ENCODE measurements at regions not wholly inside any gene's neighbourhood (a gene's known extent, or its start where the extent isn't known, plus 50 kb on each side); places are given as distances from the start of the nearest gene placed in this dataset.
A peak's percentile ranks its signal among the peaks of the same experiment; 100 is the strongest.

DNA sequence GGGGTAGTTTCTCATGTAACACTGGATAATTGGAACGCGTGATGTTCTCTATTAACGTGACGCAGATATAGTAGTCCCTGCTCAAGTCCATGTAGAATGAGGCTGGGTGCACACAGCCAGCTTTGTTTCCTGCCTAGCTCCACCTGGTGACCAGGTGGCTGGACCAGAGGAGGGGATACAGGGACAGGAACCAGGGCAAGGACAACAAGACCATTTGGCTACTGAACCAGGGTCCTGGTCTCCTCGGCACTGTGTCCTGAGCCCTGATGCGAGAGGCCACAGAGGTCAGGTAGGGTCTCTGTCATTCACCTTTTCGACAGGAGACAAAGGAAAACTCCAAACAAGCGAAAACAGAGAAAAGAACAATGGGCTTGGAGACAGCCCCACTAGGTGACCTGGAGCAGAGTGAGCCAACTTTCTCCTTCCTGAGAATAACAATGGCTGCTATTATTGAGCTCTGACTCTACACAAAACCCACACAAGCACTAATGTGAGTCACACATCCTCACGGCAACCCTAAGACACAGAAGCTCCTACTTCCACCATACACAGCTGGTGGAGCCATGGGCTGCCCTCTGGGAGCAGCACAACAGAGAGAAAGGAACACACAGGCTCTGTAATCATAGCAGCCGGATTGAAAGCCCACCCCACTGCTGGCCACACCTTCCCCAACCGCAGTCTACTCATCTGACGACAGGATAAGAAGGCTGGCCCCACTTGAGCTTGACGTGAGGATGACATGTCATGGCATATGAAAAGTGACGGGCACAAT, 67.3 kb upstream of the TEX51 start:
- POLR2A ChIA-PET, result no interaction called here
- no peaks in the 10 kb centered on the region for H3K27me3 ChIP-seq (ENCODE audit: control insufficient read depth in 1 of 2, insufficient read depth in 2 of 2, low read length in 2 of 2)
- peaks cover 9% of the 10 kb centered on the region for H3K27me3 Mint-ChIP-seq
- CTCF ChIA-PET, result no interaction called here
- H3K36me3 Mint-ChIP-seq (ENCODE audit: low read depth), result no peaks in the 10 kb centered on the region
- H3K4me3 ChIP-seq (ENCODE audit: low read length), result no peak overlapping the region
- H3K36me3 ChIP-seq (ENCODE audit: insufficient read depth, low read length), result no peaks in the 10 kb centered on the region
- no peak overlapping the region for H3K27ac Mint-ChIP-seq
- H3K4me1 Mint-ChIP-seq (ENCODE audit: low read depth), result no peaks in the 10 kb centered on the region
- intact Hi-C loops (cut with DNase I, micrococcal nuclease), result no loop called here
- H3K4me1 ChIP-seq (ENCODE audit: insufficient read depth, low read length), result no peaks in the 10 kb centered on the region
- no peaks in the 10 kb centered on the region for H3K9me3 Mint-ChIP-seq
- H3K9me3 ChIP-seq (ENCODE audit: control insufficient read depth in 1 of 2, insufficient read depth in 1 of 2, low read length in 2 of 2), result peaks cover 0 to 3% of the 10 kb centered on the region in 2 experiments
- peak in 2 of 14 experiments; percentile 9 to 28 for DNase-seq
- H3K27ac ChIP-seq (ENCODE audit: low read depth in 1 of 2, low read length in 2 of 2), result no peak overlapping the region
- TF ChIP-seq, protein P1, sequence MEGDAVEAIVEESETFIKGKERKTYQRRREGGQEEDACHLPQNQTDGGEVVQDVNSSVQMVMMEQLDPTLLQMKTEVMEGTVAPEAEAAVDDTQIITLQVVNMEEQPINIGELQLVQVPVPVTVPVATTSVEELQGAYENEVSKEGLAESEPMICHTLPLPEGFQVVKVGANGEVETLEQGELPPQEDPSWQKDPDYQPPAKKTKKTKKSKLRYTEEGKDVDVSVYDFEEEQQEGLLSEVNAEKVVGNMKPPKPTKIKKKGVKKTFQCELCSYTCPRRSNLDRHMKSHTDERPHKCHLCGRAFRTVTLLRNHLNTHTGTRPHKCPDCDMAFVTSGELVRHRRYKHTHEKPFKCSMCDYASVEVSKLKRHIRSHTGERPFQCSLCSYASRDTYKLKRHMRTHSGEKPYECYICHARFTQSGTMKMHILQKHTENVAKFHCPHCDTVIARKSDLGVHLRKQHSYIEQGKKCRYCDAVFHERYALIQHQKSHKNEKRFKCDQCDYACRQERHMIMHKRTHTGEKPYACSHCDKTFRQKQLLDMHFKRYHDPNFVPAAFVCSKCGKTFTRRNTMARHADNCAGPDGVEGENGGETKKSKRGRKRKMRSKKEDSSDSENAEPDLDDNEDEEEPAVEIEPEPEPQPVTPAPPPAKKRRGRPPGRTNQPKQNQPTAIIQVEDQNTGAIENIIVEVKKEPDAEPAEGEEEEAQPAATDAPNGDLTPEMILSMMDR (IDR thresholded peaks at IDR 0.05), result no peak
- ATAC-seq (ENCODE audit: poor library complexity), result no peak
- H3K4me3 Mint-ChIP-seq, result no peak overlapping the region

DNA sequence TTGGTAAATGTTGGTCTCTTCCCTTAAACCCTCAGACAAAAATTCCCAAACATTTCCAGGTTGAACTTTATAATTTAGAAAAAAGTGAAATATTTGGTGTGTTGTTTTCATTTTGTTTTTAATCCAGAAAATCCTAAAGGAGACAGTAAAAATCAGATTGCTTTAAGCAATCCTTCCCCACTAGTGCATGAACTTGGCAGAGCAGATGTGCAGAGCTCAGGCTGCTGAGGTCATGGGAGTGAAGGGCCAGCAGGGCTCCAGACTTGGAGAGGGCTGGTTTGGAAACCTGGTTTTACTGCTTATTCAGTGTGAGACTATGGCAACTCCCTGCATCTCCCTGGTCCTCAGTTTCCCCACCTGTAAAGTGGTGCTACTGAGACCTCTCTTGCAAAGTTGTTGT, 66.7 kb upstream of the TEX51 start:
- POLR2A ChIA-PET, result no interaction called here
- H3K4me3 Mint-ChIP-seq, result no peak overlapping the region
- Histone ChIP-seq H3K9me3 (ENCODE audit: control insufficient read depth in 1 of 2, insufficient read depth in 1 of 2, low read length in 2 of 2) (peaks cover 0 to 7% of the 10 kb centered on the region in 2 experiments), H3K4me1 (ENCODE audit: insufficient read depth, low read length) (no peaks in the 10 kb centered on the region), H3K27ac (ENCODE audit: low read depth in 1 of 2, low read length in 2 of 2) (no peak overlapping the region), H3K36me3 (ENCODE audit: insufficient read depth, low read length) (no peaks in the 10 kb centered on the region), H3K27me3 (ENCODE audit: control insufficient read depth in 1 of 2, insufficient read depth in 2 of 2, low read length in 2 of 2) (no peaks in the 10 kb centered on the region), H3K4me3 (ENCODE audit: low read length) (no peak overlapping the region)
- no peak for ATAC-seq (ENCODE audit: poor library complexity)
- H3K9me3 Mint-ChIP-seq, result no peaks in the 10 kb centered on the region
- H3K27me3 Mint-ChIP-seq, result peaks cover 9% of the 10 kb centered on the region
- H3K27ac Mint-ChIP-seq, result no peak overlapping the region
- no peak for DNase-seq
- CTCF ChIA-PET, result no interaction called here
- no peaks in the 10 kb centered on the region for H3K36me3 Mint-ChIP-seq (ENCODE audit: low read depth)
- no peaks in the 10 kb centered on the region for H3K4me1 Mint-ChIP-seq (ENCODE audit: low read depth)
- TF ChIP-seq, protein P1 (IDR thresholded peaks at IDR 0.05), result no peak
- intact Hi-C loops (cut with DNase I, micrococcal nuclease), result no loop called here

DNA sequence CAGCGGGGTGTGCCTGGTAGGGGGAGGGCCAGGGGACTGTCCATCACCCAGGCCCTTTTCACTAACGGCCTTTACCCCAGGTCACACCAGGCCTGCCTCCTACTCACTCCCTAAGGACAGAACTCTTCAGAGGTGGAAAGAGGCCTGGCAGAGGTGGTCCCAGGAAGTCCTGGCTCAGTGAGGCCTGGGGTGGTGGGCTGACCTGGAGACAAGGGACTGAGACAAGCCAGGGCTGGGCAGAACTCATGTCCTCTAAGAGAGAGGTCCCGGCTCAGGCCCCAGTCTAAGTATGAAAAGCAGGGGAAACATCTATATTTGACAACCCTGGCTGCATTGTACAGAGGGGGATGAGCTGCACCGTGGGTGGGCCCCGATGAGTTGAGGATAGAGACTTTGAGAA, 65.9 kb upstream of the TEX51 start:
- Histone ChIP-seq H3K27me3 (ENCODE audit: control insufficient read depth in 1 of 2, insufficient read depth in 2 of 2, low read length in 2 of 2) (no peaks in the 10 kb centered on the region), H3K9me3 (ENCODE audit: control insufficient read depth in 1 of 2, insufficient read depth in 1 of 2, low read length in 2 of 2) (peaks cover 0 to 9% of the 10 kb centered on the region in 2 experiments), H3K36me3 (ENCODE audit: insufficient read depth, low read length) (no peaks in the 10 kb centered on the region), H3K4me1 (ENCODE audit: insufficient read depth, low read length) (no peaks in the 10 kb centered on the region), H3K27ac (ENCODE audit: low read depth in 1 of 2, low read length in 2 of 2) (no peak overlapping the region), H3K4me3 (ENCODE audit: low read length) (no peak overlapping the region)
- CTCF ChIA-PET, result no interaction called here
- no peak for ATAC-seq (ENCODE audit: poor library complexity)
- Mint-ChIP-seq H3K4me3 (no peak overlapping the region), H3K9me3 (no peaks in the 10 kb centered on the region), H3K27me3 (peaks cover 13% of the 10 kb centered on the region), H3K27ac (no peak overlapping the region), H3K36me3 (ENCODE audit: low read depth) (no peaks in the 10 kb centered on the region), H3K4me1 (ENCODE audit: low read depth) (no peaks in the 10 kb centered on the region)
- TF ChIP-seq, protein P1 (IDR thresholded peaks at IDR 0.05), result no peak
- DNase-seq, result no peak
- intact Hi-C loops (cut with DNase I, micrococcal nuclease), result no loop called here
- POLR2A ChIA-PET, result no interaction called here
